IPS DF 6.9 (cell line): ENCODE measurements at regions not wholly inside any gene's neighbourhood (a gene's known extent, or its start where the extent isn't known, plus 50 kb on each side); places are given as distances from the start of the nearest gene placed in this dataset.
"Not testable (repeated sequence)": the region's sequence is repeated elsewhere in the genome, so short reads cannot be mapped to it uniquely, and the experiment has no call there.

Experiments used
- DNase-seq: peaks from one replicate; pipeline ENCODE4 v3.0.0-alpha.2; 2013; ENCODE audit warnings: low read depth, low spot score
- H3K27ac ChIP-seq: one replicate; pipeline ENCODE4 v1.5.1; 2013; ENCODE audit warnings: low read length, control low read depth
- H3K27me3 ChIP-seq: 2 replicates; pipeline ENCODE4 v1.6.1; 2013; ENCODE audit warnings: mild to moderate bottlenecking, low read length; ENCODE audit not compliant: control insufficient read depth, insufficient read depth
- H3K36me3 ChIP-seq: 2 replicates; pipeline ENCODE4 v1.6.1; 2013; ENCODE audit warnings: low read length; ENCODE audit not compliant: control insufficient read depth, insufficient read depth
- H3K4me1 ChIP-seq: 2 replicates; pipeline ENCODE4 v1.6.1; 2013; ENCODE audit warnings: low read length; ENCODE audit not compliant: control insufficient read depth, insufficient read depth
- H3K4me3 ChIP-seq: 2 replicates; pipeline ENCODE4 v1.5.1; 2013; ENCODE audit warnings: mild to moderate bottlenecking, low read length
- H3K9me3 ChIP-seq: 2 replicates; pipeline ENCODE4 v1.6.1; 2013; ENCODE audit warnings: low read length, inconsistent platforms; ENCODE audit not compliant: control insufficient read depth, insufficient read depth
- WGBS: extraction: QIAGEN DNeasy Blood & Tissue Kit; methylation state at CpG from one replicate; pipeline ENCODE4 v1.1.7; 2013; ENCODE audit warnings: mixed read lengths, missing lambda C conversion rate; ENCODE audit not compliant: insufficient read length, insufficient coverage; 5-methylcytosine and 5-hydroxymethylcytosine counted together

GRCh38 chr5:160494451-160494850 is 72.8 kb downstream of the PTTG1 start:
- no peak overlapping the region for H3K27ac ChIP-seq
- WGBS = no CpG with 5 or more reads among the region's 4 CpGs
- no peaks in the 10 kb centered on the region for H3K4me1 ChIP-seq
- no peak overlapping the region for H3K4me3 ChIP-seq
- H3K27me3 ChIP-seq = no peaks in the 10 kb centered on the region
- no peaks in the 10 kb centered on the region for H3K36me3 ChIP-seq
- DNase-seq = no peak
- no peaks in the 10 kb centered on the region for H3K9me3 ChIP-seq

DNA sequence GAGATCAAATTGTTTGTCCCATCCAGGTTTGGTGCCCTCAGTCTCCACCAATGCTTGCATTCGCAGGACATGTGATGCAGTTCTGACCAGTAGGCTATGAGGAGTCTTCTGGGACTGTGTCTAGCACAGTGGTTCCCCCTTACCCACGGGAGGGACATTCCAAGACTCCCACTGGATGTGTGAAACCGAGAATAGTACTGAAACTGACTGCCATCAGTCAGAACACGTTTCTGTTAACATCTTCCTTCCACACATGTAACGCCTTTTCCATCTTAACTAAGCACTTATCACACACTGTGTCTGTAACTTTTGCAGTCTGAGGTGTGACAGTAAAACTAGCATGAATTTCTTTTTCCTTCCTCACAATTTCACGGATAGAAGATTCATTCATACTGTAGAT is 74.7 kb downstream of the PTTG1 start:
- DNase-seq = no peak
- Histone ChIP-seq H3K36me3 (no peaks in the 10 kb centered on the region), H3K4me3 (no peak overlapping the region), H3K9me3 (no peaks in the 10 kb centered on the region), H3K4me1 (no peaks in the 10 kb centered on the region), H3K27ac (no peak overlapping the region), H3K27me3 (no peaks in the 10 kb centered on the region)
- WGBS = no CpG with 5 or more reads among the region's 6 CpGs

GRCh38 chr5:160496784-160497183 is 75.1 kb downstream of the PTTG1 start:
- Histone ChIP-seq H3K27me3 (no peaks in the 10 kb centered on the region), H3K4me1 (no peaks in the 10 kb centered on the region), H3K9me3 (no peaks in the 10 kb centered on the region), H3K36me3 (no peaks in the 10 kb centered on the region), H3K27ac (no peak overlapping the region), H3K4me3 (no peak overlapping the region)
- no CpG with 5 or more reads among the region's 5 CpGs for WGBS
- no peak for DNase-seq

DNA sequence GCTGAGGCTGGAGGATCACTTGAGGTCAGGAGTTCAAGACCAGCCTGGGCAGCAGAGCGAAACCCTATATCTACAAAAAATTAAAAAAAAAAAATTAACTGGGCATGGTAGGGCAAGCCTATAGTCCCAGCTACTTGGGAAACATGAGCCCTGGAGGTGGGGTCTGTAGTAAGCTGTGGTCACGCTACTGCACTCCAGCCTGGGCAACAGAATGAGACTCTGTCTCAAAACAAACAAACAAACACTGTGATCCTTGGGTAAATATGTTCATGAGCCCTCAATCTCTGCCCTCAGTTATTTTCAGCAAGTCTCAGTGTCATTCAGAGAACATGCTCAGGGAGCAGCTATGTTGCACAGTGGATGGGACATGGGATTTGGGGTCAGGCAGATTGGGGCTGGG is 76.2 kb downstream of the PTTG1 start:
- no peaks in the 10 kb centered on the region for H3K4me1 ChIP-seq
- DNase-seq = no peak

GRCh38 chr5:160498441-160499043 is 76.9 kb downstream of the PTTG1 start:
- not testable (repeated sequence) for H3K27ac ChIP-seq, H3K4me1 ChIP-seq, H3K27me3 ChIP-seq, DNase-seq, H3K4me3 ChIP-seq, H3K9me3 ChIP-seq, H3K36me3 ChIP-seq
- no CpG with 5 or more reads among the region's 21 CpGs for WGBS

More for the DNA sequence above, 76.2 kb downstream of the PTTG1 start:
- Histone ChIP-seq H3K27me3 (no peaks in the 10 kb centered on the region), H3K36me3 (no peaks in the 10 kb centered on the region), H3K9me3 (no peaks in the 10 kb centered on the region), H3K4me3 (no peak overlapping the region), H3K27ac (no peak overlapping the region)
- no CpG with 5 or more reads among the region's 2 CpGs for WGBS

GRCh38 chr5:160500786-160501779 is 79.4 kb downstream of the PTTG1 start:
- H3K4me3 ChIP-seq = no peak overlapping the region
- no peaks in the 10 kb centered on the region for H3K27me3 ChIP-seq
- no peaks in the 10 kb centered on the region for H3K36me3 ChIP-seq
- DNase-seq = no peak
- no peaks in the 10 kb centered on the region for H3K9me3 ChIP-seq
- no peak overlapping the region for H3K27ac ChIP-seq
- H3K4me1 ChIP-seq = no peaks in the 10 kb centered on the region; the same call in 1 of the 2 replicates
- WGBS = no CpG with 5 or more reads among the region's 6 CpGs

- no peaks in the 10 kb centered on the region for H3K27me3 ChIP-seq
- H3K4me1 ChIP-seq = peaks cover 1% of the 10 kb centered on the region; the same call in 1 of the 2 replicates
- 100% methylated on average over 2 of the region's 2 CpGs for WGBS
Observed at GRCh38 chr5:160504906-160505305, 83.3 kb downstream of the PTTG1 start.

DNA sequence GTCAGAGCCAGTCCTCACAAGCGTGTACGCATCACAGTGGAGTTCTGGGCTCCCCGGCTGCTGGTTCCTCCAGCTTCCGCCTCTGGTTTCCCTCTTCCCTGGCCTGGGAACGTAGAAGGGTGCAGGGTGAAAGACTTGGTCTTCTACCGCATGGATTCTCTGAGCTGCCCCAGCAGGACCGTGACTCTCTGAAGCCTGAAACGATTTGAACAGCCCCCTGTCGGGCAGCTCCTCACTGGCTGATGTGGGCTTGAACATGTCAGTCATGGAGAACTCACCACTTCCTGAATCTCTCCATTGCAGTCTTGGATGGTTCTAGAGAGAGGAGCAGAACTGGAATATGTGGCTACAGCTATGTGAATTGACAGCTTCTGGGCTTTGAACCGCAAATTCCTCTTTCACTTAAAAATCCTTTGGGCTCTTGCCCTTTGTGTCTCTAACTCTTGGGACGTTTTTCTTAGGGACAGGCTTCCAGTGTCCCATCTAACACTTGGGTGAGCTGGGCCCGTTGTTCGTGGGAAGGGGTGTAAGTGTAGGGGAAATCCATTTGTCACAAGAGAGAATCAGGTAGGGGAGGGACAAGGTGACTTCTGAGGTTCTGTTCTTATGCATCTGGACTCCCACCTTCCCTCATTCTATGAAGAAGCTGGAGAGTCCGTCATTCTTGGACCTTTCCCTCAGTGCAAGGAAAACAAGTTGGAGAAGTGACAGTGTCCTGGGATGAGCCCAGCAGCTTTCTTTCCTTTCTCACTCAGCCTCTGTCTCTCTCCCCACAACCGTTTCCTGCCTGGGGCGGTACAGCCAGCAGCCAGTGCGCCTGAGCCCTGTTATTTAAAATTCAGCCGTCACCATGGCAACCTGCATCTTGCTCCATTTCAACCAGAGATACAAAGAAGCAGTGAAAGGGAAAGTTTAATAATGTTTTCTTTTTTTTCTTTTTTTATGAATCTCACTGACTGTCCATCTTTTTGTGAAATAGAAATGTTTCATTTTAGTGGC is 84.7 kb downstream of the PTTG1 start:
- Histone ChIP-seq H3K4me1 (peaks cover 1% of the 10 kb centered on the region; the same call in 1 of the 2 replicates), H3K27me3 (no peaks in the 10 kb centered on the region), H3K4me3 (no peak overlapping the region), H3K27ac (no peak overlapping the region), H3K36me3 (no peaks in the 10 kb centered on the region), H3K9me3 (no peaks in the 10 kb centered on the region)
- DNase-seq = peak; percentile 18
- no CpG with 5 or more reads among the region's 18 CpGs for WGBS

More at GRCh38 chr5:160504906-160505305, 83.3 kb downstream of the PTTG1 start:
- no peak for DNase-seq
- Histone ChIP-seq H3K27ac (no peak overlapping the region), H3K36me3 (no peaks in the 10 kb centered on the region), H3K4me3 (no peak overlapping the region), H3K9me3 (no peaks in the 10 kb centered on the region)

DNA sequence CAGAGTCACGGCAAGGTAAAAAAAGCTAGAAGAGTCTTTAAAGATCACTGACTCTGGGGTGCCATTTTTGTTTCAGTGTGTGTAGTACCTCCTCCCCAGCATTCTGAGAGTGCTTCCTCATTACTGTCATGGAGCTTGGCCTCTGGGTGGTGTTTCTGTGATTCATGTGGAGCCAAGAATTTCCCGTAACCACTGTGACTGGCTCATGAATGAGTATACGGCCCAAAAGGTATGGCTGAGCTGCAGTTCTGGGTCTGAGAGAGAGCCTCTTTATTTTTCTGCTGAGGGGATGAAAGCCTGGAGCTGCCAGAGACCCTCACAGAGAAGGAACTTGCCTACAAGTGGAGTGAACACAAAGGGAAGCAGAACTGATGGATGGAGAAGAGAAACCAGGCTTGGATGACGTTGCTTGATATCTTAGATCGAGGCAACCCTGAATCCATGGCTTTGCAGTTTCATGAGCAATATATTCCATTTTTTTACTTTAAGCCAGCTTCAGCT is 85.6 kb downstream of the PTTG1 start:
- Histone ChIP-seq H3K27ac (no peak overlapping the region), H3K4me1 (peaks cover 1% of the 10 kb centered on the region; the same call in 1 of the 2 replicates), H3K27me3 (no peaks in the 10 kb centered on the region), H3K9me3 (no peaks in the 10 kb centered on the region), H3K36me3 (no peaks in the 10 kb centered on the region), H3K4me3 (no peak overlapping the region)
- DNase-seq = no peak
- no CpG with 5 or more reads among the region's 5 CpGs for WGBS
